GM18511 (cell line): ENCODE measurements at regions not wholly inside any gene's neighbourhood (a gene's known extent, or its start where the extent isn't known, plus 50 kb on each side); places are given as distances from the start of the nearest gene placed in this dataset.
"Not testable (repeated sequence)": the region's sequence is repeated elsewhere in the genome, so short reads cannot be mapped to it uniquely, and the experiment has no call there.

Source experiments
- ATAC-seq: cut with Tn5 transposase; IDR thresholded peaks from one replicate; pipeline ENCODE4 v1.9.1; 2021; ENCODE audit warnings: mild to moderate bottlenecking, moderate library complexity; ENCODE audit not compliant: unreplicated experiment

DNA sequence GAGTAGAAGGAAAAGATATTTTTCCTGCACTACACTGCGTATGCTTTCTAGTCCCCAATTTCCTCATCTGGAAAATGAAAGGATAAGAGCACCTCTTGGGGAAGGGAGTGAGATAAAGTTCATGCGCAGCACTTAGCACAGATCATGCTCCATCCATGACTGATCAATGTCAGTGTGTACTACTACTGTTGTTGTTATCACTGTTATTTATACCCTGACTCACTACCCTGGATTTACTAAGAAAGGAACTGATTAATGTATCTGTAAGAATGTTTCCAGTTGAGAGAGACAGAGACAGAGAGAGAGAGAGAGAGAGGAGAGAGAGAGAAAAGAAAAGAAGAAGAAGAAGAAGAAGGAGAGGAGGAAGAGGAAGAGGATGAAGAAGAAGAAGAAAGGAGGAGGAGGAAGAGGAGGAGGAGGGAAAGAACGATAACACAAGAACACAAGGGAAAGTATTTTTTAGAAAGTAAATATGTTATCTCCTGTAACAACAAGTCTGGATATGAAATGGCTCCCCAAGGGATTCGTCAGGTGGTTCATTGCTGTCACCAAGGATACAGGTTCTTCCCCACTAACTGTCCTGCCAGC lies 212.2 kb upstream of the PROK2 start:
- ATAC-seq, result no peak

DNA sequence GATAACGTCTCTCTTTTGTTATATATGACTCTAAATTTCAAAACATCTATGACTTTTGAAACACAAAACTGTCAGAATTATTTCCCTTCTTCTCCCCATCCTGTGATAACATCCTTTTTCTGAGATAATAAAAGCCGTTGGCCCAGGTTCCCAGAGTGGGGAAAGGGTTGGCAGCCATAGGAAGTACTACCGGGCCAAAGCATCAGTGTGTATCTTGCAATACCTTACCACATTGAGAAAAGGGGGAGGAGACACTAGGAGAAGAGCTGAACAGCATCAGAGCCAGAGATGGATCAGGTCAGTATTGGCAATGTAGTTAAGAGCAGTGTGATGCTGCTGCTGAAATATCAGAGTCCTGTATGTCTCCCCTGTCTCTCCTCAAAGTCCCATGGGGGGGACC lies 210.0 kb upstream of the PROK2 start:
- no peak for ATAC-seq

DNA sequence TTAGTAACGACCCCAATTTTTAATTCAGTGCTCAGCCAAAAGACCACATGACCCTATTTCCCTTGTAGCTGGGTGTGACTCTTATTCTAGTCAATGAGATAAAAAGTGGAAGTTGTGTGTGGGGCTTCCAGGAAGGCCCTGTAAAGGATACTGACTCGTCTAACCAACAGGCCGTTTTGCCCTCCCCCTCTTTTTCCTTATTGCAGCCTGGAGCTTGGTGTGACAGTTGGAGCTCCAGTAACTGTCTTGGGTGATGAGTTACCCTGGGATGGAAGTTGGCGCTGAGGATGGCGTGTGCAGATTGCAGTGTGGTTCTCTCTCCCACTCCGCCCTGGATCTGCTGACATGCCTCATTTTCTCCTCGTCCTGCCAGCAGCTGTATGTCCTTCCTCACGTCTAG lies 209.3 kb upstream of the PROK2 start:
- ATAC-seq, result no peak

DNA sequence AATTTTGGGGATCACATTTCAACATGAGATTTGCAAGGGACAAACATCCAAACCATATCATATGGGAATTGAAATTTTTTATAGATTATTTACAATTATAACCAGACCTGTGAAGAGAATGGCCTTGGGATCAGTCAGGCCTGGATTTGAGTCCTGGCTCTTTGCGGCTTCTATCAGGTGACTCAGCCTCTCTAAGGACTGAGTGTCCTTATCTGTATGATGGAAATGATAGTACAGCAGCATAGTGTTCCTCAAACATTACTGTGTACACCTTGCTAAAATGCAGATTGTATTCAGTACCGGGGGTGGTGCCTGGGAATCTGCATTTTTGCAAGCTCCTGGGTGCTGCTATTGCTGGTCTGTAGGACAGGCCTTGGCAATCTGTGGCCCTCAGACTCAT lies 206.7 kb upstream of the PROK2 start:
- ATAC-seq, result no peak

DNA sequence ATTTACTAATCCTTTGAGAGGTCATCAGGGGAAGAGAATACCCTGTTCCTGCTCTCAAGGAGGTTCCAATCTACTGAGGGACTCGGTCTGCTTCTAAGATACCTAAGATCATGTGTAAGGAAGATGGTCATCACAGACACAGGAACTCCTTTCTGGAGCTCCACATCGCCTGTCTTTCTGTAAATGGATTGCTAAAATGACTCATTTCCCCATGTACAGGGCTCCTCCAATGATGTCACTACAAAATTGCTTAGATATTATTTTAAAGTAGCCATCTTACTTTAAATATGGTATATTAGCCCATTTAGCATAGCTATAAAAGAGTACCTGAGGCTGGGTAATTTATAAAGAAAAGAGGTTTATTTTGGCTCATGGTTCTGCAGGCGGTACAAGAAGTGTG lies 206.1 kb upstream of the PROK2 start:
- no peak for ATAC-seq

DNA sequence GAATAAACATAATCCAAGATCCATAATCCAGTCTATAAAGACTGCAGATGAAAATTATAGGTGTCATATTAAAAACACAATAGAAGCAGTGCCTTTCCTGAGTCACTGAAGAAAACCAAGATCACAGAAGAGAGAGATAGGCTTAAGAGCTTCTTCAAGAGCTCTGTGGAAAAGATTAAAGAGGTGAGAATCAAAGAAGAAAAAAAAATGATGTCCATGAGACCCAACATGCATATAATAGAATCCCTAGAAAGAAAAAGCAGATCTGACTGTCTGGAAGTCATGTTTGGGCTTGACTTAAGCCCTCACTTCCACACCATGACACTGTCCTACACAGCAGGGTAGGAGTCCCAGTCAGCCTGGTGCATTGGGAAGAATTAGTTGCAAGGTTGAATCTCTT lies 205.6 kb upstream of the PROK2 start:
- ATAC-seq, result no peak

DNA sequence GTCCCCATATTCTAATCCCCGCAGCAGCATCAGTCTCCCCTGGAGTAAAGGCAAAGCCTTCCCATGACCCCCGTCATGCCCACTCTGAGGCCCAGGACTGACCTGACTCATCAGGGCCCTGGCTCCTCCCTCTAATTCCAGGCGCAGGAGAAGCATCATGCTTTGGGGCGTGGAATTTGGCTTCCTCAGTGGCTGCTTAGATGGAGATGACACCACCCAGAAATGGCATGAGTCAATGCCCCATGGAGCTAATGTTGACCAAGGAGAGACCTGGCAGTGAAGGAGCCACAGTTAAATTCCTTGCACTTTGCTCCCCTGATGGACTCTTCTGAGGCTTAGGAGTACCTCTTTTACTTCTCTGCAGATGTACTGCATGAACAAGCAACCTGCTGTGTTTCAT lies 204.2 kb upstream of the PROK2 start:
- no peak for ATAC-seq

DNA sequence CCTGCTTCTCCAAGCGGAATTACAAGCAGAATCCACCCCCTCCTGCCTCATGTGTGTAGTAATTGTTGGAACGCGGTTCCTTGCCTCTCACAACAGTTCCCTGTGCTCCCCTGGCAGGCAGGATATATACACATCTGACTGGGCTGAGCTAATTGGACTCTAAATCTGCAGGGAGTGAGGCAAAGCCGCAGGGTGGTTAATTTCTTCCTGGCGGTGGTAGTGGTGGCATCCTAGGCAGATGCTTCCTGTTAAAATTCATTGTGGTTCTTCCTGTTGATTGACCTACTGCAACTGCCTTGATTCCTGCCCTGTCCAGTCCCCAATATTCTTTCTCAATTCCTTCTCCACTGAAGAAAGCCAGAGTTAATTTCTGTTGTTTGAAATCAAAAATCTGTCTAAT lies 202.9 kb upstream of the PROK2 start:
- no peak for ATAC-seq

DNA sequence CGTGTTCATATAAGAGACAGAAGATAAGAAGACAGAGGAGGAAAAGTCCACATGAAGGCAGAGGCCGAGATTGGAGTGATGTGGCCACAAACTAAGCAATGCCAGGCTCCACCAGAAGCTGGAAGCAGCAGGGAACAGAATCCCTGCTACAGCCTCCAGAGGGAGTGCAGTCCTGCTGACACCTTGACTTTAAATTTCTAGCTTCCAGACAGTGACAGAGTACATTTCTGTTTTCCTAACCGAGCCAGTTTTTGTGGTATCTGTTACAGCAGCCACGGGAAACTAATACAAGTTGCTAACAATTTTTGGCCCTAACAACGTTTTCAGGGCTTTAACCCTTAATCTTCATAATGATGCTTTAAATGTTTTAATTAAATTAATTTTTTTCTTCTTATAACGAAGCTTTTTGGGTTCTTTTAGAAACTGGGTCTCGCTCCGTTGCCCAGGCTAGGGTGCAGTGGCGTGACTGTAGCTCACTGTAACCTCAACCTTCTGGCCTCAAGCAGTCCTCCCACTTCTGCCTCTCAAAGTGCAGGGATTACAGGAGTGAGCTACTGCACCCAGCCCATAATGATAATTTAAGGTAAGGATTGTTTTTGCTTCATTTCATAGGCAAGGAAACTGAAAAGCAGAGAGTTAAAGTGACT lies 202.3 kb upstream of the PROK2 start:
- no peak for ATAC-seq

DNA sequence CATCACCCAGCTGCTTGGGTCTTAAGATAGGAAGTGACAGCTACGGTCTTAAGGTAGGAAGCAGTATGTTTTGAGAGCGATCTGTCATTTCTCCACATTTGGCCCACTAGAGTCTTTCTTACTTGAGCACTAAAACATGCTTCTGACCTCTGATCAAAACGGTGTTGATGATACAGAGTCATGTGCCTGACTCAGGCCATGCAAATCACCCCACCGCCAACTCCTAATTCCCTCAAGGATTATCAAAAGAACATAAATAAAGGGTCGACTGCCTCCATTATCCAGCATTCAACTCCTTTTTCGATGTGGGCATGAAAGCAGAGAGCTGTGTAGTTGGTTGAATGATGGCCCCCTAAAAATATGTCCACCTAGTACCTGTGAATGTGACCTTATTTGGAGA lies 201.7 kb upstream of the PROK2 start:
- no peak for ATAC-seq

DNA sequence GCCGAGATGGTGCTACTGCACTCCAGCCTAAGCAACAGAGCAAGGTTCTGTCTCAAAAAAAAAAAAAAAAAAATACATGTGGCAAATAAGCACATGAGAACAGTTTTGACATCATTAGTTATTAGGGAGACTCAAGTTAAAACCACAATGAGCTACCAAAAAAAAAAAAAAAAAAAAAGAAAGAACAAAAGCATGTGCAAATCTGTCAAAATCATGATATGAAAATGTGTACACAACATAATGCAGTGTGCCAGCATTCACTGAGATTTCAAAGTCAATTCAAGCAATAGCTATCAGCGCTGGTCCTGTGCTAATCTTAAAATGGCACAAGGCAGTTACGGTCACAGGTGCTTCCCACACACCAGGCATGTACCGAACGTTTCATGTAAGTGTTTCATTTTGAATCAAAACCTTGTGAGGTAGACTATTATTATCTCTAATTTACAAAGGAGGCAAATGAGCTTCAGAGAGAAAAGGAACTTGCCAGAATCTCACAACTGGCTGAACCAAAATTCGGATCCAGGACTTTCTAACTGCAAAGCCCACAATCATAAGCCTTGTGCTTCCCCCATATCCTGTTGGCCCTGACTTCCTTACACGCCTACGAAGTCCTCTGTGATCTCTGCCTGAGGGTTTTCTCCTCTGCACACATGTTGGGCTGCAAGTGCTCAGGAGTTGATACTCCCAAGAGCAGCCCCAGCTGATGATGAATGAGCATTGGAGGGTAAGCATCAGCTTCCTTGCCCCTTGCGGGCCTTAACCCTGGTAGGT lies 200.1 kb upstream of the PROK2 start:
- ATAC-seq, result peak; percentile 94

DNA sequence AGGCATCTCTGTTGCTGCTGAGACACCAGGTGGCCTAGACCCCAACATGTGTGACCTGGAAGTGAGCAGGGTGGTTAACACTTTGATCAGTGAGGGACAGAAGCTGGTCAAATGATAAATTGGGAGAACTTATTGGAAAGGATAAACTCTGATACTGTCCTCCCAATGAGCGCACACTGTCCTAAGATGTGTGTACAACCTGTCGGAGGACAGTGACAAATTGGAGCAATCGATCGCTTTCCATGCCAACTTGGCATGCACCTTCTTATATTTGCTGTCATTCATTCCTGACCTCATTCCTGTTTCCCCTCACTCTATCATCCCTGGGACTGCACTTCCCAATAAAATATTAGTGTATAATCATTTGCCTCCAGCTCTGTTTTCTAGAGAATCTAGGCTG lies 198.7 kb upstream of the PROK2 start:
- ATAC-seq, result no peak

DNA sequence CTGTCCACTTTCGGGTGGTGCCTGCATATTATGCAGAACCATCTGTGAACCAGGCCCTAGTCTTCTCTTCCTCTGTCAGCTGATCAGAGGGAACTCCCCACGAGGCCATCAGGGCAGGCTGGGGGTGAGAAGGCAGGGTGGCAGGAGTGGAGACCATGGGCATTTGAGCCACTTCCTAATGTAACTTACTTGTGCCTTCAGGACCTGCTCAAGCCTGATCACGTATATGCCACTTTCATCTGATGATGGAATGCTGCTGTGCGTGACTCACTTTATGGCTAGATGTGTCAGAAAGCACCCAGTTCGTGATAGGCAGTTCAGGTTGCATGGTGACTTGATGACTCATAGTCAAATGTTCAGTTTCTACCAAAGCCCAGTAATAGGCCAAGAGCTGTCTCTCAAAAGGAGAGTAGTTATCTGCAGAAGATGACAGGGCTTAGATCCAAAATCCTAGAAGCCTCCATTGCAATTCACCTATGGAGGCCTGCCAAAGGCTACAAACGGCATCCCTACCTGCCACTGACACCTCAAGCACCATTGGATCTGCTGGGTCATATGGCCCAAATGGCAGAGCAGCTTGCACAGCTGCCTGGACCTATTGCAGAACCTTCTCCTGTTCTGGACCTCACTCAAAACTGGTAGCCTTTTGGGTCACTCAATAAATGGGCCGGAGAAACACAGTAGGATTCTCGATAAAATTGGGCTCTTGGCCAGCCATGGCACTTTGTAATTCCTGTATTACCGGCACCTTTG lies 197.7 kb upstream of the PROK2 start:
- ATAC-seq, result not testable (repeated sequence)

DNA sequence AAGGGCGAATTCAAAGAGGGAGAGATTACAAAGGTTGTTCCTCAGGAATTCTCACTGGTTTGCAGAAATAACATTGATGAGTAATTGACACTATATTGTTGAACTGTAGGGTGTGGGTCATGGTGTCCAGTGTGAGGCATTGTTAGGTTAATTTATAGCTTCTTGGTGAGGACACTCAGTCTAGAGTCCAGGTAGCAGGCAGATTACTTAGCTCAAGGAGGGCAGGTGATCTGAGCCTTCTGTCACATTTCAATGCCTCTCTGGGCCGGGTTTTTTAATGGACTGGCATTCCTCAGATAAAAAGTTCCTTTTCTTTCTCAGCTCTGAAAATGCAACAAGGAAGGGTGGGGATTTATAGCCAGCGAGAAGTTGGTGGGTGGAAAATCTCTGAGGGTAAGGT lies 194.2 kb upstream of the PROK2 start:
- ATAC-seq, result no peak

DNA sequence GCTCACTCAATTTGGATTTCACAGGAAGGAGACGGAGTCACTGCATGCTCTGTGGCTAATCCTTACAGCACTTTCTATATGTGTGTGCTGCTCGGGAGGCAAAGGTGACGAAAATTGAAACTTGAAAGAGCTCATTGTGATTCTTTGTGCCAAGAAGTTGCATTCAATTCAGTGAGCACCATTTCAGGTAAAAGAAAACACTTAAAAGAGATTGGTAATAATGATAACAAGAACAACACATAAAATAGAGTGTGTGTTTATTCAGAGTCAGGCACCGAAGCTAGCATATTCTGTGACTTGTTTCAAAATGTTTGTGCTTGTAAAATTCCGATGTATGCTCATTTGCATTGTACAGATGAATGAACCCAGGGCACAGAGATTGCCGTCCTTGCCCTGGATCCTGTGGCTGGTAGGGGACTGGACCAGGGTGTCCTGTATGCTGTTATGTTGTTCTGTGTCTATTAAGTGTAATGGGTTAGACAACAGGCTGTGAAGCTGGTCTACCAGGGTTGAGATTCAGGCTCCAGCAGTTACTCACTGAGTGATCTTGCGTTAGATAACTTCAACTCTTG lies 193.3 kb upstream of the PROK2 start:
- peak; percentile 87 for ATAC-seq

DNA sequence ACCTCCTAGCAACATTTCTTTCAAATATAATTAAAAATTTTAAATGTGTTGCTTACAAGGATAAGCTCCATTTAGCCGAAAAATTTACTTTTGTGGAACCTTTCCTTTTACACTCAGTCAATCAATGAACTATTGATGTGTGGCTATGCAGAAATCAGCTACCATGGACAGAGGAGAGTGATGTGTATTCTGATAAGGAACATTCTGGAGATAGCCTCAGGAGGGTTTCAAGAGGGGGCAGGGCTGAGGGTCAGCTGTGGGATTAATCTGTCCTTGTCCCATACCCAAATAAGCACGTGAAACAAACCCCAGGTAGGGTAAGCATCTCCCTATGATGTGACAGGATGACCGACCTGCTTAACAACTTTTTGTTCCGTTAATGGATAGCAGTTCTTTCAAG lies 192.6 kb upstream of the PROK2 start:
- no peak for ATAC-seq

DNA sequence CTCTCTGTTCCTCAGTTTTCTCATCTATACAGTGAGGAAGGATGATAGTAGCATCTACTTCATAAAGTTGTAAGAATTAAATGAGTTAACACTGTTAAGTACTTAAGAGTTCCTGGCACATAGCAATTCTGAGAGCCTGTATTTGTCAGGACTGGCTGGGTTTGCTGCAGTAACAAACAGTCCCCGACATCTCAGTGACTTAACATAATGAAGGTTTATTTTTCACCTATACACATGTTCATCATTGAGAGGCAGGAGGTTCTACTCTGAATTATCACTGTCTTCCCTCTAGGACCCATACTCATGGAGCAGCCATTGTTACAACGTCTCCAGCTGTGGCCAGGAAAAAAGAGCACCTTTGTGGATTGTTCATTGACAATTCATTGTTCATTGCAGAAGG lies 190.6 kb upstream of the PROK2 start:
- ATAC-seq, result no peak

DNA sequence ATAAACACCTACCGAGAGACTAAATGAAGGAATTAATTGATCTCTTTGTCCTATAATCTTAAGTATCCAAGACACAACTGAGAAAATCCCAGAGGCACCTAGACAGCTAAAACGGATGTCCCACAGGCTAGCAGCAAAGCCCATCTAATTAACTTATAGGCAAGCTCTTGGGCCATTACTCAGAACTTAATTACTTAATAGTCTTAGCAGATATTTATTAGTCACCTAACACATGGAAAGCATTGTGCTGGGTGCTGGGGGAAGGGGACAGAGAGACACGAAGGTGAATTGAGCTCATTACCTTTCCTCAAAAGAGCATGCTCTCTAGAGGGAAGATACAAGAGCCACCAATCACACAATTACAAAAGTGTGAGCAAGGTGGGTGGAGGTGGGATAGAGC lies 189.8 kb upstream of the PROK2 start:
- ATAC-seq, result no peak

DNA sequence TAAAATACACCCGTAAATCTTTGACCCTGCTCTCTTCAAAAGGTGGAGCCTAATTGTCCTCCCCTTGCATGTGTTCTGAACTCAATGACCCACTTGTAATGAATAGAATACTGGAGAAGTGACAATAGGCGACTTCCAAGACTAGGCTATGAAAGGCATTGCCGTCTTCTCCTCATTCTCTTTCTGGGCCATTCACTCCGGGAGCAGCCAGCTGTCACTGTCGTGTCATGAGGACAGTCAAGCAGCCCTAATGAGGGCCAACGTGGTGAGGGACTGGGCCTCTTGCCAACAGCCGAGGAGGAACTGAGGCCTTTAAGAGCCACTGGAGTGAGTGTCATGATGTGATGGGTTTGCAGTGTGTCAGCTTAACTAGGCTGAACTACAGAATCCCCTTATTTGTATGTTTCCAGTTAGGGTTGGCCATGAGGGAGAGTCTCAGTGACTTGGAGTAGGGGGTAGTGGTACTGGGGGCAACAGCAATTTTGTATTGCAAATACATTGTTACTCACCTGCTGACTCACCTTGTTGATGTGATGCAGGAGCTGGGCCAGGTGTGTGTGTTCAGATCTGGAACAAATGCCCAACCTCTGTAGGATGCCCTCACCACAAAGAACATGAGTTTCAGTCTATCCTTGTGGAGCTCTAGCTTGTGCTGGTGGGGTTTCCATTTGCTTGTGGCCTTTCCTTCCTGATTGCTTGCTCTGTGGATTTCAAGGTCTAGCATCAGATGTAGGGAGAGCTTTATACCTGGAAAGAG lies 188.5 kb upstream of the PROK2 start:
- ATAC-seq, result peak; percentile 29

DNA sequence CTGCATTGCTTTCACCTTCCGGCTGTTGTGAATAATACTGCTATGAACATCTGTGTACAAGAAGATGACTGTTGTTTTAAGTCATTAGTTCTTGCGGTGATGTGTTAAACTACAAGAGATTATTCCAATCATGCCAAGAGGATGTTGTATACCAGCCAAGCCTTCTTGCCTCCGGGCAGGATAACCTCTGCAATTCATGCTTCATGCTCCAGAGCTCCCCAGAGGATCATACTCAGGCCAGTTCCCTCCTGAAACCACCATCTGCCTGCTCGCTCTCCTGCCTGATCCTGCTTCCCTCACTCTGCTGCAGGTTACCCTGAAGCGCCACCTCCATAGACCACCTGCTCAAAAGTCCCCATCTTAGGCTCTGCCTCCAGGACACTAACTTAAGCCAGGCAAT lies 187.1 kb upstream of the PROK2 start:
- no peak for ATAC-seq

DNA sequence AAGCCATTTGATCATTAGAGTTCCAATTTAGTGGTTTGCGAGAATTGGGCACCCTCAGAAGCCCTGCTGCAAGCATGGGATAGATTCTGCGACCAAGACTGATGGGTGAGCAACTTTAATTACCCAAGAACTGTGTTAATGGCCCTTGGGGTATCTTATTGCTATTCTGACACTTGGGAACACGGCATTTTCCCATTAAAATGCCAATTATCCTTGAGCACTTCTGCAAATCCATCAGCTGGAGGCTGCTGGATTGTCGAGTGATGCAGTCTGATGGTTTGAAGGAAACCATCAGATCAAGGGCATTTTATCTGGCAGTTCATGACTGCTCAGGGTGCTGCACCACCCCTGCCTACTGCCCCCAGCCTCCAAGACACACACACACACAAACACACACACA lies 183.6 kb upstream of the PROK2 start:
- no peak for ATAC-seq
